Right cardiac atrium (tissue), 5 donors: ENCODE measurements at regions not wholly inside any gene's neighbourhood (a gene's known extent, or its start where the extent isn't known, plus 50 kb on each side); places are given as distances from the start of the nearest gene placed in this dataset.

Experiments used
- ATAC-seq, 2 donors: fragments of 200-7000 bp; cut with Tn5 transposase; one replicate each; pipeline versions ENCODE4 v1.8.0 to v1.9.1; 2020; ENCODE audit warnings: moderate library complexity in 2 of 2, mild to moderate bottlenecking in 1 of 2
- DNase-seq, 3 donors: peaks; one replicate each; pipeline ENCODE4 v3.0.0-alpha.2; 2020
- H3K27ac ChIP-seq: one replicate; pipeline ENCODE4 v1.5.1; 2013; ENCODE audit warnings: mild to moderate bottlenecking, low read length, control low read depth, moderate library complexity
- H3K27me3 ChIP-seq: one replicate; pipeline ENCODE4 v1.6.1; 2013; ENCODE audit not compliant: control insufficient read depth, insufficient read depth
- H3K4me1 ChIP-seq: one replicate; pipeline ENCODE4 v1.6.1; 2013; ENCODE audit warnings: low read length; ENCODE audit not compliant: control insufficient read depth, insufficient read depth
- H3K4me3 ChIP-seq: one replicate; pipeline ENCODE4 v1.5.1; 2013; ENCODE audit warnings: low read length, control low read depth
- H3K9me3 ChIP-seq: one replicate; pipeline ENCODE4 v1.6.1; 2013; ENCODE audit warnings: low read length; ENCODE audit not compliant: control insufficient read depth
- WGBS: extraction: QIAGEN DNeasy Blood & Tissue Kit; methylation state at CpG from one replicate; pipeline ENCODE4 v1.1.7; 2013; 5-methylcytosine and 5-hydroxymethylcytosine counted together
- intact Hi-C, 4 donors: fragments of 100-400 bp; cut with DNase I; formaldehyde crosslinking; loops; one replicate each; pipeline versions ENCODE4 v1.11.0 to v1.14.0; 2022 to 2023
- donor health status: healthy with polysubstance abuse.
- donor health status: DM: no; HTN: yes; CAD: no.
- donor health status: DM: no; HTN: no; CAD: no.
- donor health status: DM: no; HTN: yes; CAD: no; lungs with severe emphysema.
- donor health status: DM: yes; HTN: yes; CAD: no.

GRCh38 chr3:150083655-150084042 is 113.0 kb upstream of the PFN2 start:
- Histone ChIP-seq H3K4me1 (no peaks in the 10 kb centered on the region), H3K27ac (no peak overlapping the region), H3K27me3 (no peaks in the 10 kb centered on the region), H3K4me3 (peak overlapping the region; percentile 39), H3K9me3 (no peaks in the 10 kb centered on the region)
- DNase-seq (no peak), ATAC-seq (no peak)
- 36% methylated on average over 8 of the region's 8 CpGs for whole genome bisulfite sequencing
- intact Hi-C loops: no loop called here

GRCh38 chr3:150082898-150083654 is 112.4 kb upstream of the PFN2 start:
- H3K27ac ChIP-seq: no peak overlapping the region
- H3K4me1 ChIP-seq: no peaks in the 10 kb centered on the region
- 79% methylated on average over 2 of the region's 2 CpGs for WGBS
- peak overlapping the region; percentile 39 for H3K4me3 ChIP-seq
- ATAC-seq (no peak), DNase-seq (peak in 1 of 3 donors; percentile 49)
- no peaks in the 10 kb centered on the region for H3K27me3 ChIP-seq
- no peaks in the 10 kb centered on the region for H3K9me3 ChIP-seq
- intact Hi-C loops: no loop called here

- H3K27ac ChIP-seq: no peak overlapping the region
- H3K4me1 ChIP-seq: no peaks in the 10 kb centered on the region
- intact Hi-C loops: no loop called here
- ATAC-seq (no peak), DNase-seq (no peak)
- 87% methylated on average over 4 of the region's 4 CpGs for WGBS
- no peaks in the 10 kb centered on the region for H3K9me3 ChIP-seq
- no peaks in the 10 kb centered on the region for H3K27me3 ChIP-seq
- H3K4me3 ChIP-seq: no peak overlapping the region
These were observed 110.4 kb upstream of the PFN2 start for GRCh38 chr3:150081084-150081483.

- Histone ChIP-seq H3K27me3 (no peaks in the 10 kb centered on the region), H3K9me3 (no peaks in the 10 kb centered on the region), H3K4me1 (no peaks in the 10 kb centered on the region), H3K4me3 (no peak overlapping the region), H3K27ac (peak overlapping the region; percentile 4)
- WGBS: 54% methylated on average over 4 of the region's 4 CpGs
- ATAC-seq: no peak
- no peak for DNase-seq
- intact Hi-C loops: no loop called here
These were observed 109.5 kb upstream of the PFN2 start for GRCh38 chr3:150080058-150080730.

- Histone ChIP-seq H3K27ac (no peak overlapping the region), H3K4me3 (no peak overlapping the region), H3K4me1 (no peaks in the 10 kb centered on the region), H3K27me3 (no peaks in the 10 kb centered on the region), H3K9me3 (no peaks in the 10 kb centered on the region)
- WGBS: 66% methylated on average over 5 of the region's 5 CpGs
- ATAC-seq (no peak), DNase-seq (no peak)
- intact Hi-C loops: no loop called here
These were observed 108.5 kb upstream of the PFN2 start for GRCh38 chr3:150079029-150079739.

- Histone ChIP-seq H3K27ac (no peak overlapping the region), H3K4me3 (no peak overlapping the region), H3K4me1 (peaks cover 3% of the 10 kb centered on the region), H3K9me3 (no peaks in the 10 kb centered on the region), H3K27me3 (no peaks in the 10 kb centered on the region)
- intact Hi-C loops: no loop called here
- DNase-seq (no peak), ATAC-seq (no peak)
- WGBS: 46% methylated on average over 4 of the region's 4 CpGs
These were observed 107.0 kb upstream of the PFN2 start for GRCh38 chr3:150077581-150078247.

GRCh38 chr3:150077107-150077506 is 106.4 kb upstream of the PFN2 start:
- Histone ChIP-seq H3K27me3 (no peaks in the 10 kb centered on the region), H3K4me1 (peaks cover 3% of the 10 kb centered on the region), H3K27ac (no peak overlapping the region), H3K4me3 (no peak overlapping the region), H3K9me3 (no peaks in the 10 kb centered on the region)
- WGBS: 86% methylated on average over 3 of the region's 3 CpGs
- DNase-seq (no peak), ATAC-seq (no peak)
- intact Hi-C loops: no loop called here

GRCh38 chr3:150076443-150076842 is 105.7 kb upstream of the PFN2 start:
- no peak overlapping the region for H3K4me3 ChIP-seq
- intact Hi-C loops: no loop called here
- ATAC-seq (no peak), DNase-seq (no peak)
- peaks cover 3% of the 10 kb centered on the region for H3K4me1 ChIP-seq
- no peaks in the 10 kb centered on the region for H3K27me3 ChIP-seq
- no peaks in the 10 kb centered on the region for H3K9me3 ChIP-seq
- 96% methylated on average over 2 of the region's 2 CpGs for whole genome bisulfite sequencing
- no peak overlapping the region for H3K27ac ChIP-seq

- no peak overlapping the region for H3K4me3 ChIP-seq
- WGBS: 94% methylated on average over 11 of the region's 11 CpGs
- no peaks in the 10 kb centered on the region for H3K27me3 ChIP-seq
- no peak overlapping the region for H3K27ac ChIP-seq
- no peak for ATAC-seq
- no peaks in the 10 kb centered on the region for H3K9me3 ChIP-seq
- no peak for DNase-seq
- intact Hi-C loops: no loop called here
- H3K4me1 ChIP-seq: peaks cover 3% of the 10 kb centered on the region
These were observed 104.7 kb upstream of the PFN2 start for GRCh38 chr3:150075417-150075865.

GRCh38 chr3:150074697-150075416 is 104.2 kb upstream of the PFN2 start:
- WGBS: 65% methylated on average over 7 of the region's 7 CpGs
- Histone ChIP-seq H3K9me3 (no peaks in the 10 kb centered on the region), H3K27ac (no peak overlapping the region), H3K4me1 (peaks cover 3% of the 10 kb centered on the region), H3K27me3 (no peaks in the 10 kb centered on the region), H3K4me3 (no peak overlapping the region)
- ATAC-seq (no peak), DNase-seq (no peak)
- intact Hi-C loops: no loop called here
